NB4 (cell line): ENCODE measurements at regions not wholly inside any gene's neighbourhood (a gene's known extent, or its start where the extent isn't known, plus 50 kb on each side); places are given as distances from the start of the nearest gene placed in this dataset.

ENCODE experiments used
- TF ChIP-seq, protein P1 (sequence below): IDR thresholded peaks from one replicate; pipeline ENCODE4 v1.5.1; 2012; ENCODE audit warnings: low read depth, low read length
- TF ChIP-seq, protein P2 (sequence below): IDR thresholded peaks from 2 replicates; pipeline ENCODE4 v1.6.1; 2011; ENCODE audit warnings: low read depth, low read length

DNA sequence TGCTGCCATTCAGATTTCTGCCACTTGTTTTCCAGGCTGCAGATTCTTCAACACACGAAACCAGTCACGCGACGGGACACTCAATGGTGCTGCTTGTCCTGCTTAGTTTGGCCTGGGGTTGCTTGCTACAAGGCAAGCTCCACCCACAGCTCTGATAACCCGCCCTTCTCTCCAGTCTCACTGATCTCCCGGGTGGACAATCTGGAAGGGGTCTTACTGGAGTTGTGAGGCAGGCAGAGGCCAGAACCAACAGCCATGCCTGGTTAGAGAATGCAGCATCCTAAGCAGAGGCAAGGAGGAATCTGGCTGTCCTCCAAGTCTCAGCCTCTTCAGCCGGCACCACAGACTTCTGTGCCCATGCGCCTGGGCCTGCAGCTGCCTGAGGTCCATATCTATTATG, 119.1 kb downstream of the KCNJ12 start:
- TF ChIP-seq, protein P1, sequence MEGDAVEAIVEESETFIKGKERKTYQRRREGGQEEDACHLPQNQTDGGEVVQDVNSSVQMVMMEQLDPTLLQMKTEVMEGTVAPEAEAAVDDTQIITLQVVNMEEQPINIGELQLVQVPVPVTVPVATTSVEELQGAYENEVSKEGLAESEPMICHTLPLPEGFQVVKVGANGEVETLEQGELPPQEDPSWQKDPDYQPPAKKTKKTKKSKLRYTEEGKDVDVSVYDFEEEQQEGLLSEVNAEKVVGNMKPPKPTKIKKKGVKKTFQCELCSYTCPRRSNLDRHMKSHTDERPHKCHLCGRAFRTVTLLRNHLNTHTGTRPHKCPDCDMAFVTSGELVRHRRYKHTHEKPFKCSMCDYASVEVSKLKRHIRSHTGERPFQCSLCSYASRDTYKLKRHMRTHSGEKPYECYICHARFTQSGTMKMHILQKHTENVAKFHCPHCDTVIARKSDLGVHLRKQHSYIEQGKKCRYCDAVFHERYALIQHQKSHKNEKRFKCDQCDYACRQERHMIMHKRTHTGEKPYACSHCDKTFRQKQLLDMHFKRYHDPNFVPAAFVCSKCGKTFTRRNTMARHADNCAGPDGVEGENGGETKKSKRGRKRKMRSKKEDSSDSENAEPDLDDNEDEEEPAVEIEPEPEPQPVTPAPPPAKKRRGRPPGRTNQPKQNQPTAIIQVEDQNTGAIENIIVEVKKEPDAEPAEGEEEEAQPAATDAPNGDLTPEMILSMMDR = no peak
- TF ChIP-seq, protein P2, sequence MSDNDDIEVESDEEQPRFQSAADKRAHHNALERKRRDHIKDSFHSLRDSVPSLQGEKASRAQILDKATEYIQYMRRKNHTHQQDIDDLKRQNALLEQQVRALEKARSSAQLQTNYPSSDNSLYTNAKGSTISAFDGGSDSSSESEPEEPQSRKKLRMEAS = no peak
